ENCODE measurements at regions not wholly inside any gene's neighbourhood (a gene's known extent, or its start where the extent isn't known, plus 50 kb on each side); places are given as distances from the start of the nearest gene placed in this dataset.

DNA sequence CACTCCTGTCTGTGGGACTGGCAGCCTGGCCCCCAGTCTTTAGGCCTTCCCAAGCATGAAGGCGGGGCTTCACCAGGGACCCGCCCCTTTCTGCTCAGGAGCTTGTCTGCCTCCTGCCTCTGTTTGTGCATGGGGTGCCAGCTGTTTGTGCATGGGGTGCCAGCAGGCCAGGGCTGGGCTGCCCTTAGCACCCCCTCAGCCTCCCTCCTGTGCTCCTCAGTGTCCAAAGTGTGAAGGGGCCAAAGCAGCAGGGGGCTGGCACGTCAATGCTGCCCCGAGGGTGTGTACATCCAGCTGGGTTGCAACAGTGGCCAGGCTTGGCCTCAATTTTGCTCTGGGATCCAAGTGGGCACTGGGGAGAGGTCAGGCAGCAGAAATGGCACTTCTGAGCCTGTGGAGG is 298.0 kb upstream of the GALNT5 start:
- TF ChIP-seq, protein P1, sequence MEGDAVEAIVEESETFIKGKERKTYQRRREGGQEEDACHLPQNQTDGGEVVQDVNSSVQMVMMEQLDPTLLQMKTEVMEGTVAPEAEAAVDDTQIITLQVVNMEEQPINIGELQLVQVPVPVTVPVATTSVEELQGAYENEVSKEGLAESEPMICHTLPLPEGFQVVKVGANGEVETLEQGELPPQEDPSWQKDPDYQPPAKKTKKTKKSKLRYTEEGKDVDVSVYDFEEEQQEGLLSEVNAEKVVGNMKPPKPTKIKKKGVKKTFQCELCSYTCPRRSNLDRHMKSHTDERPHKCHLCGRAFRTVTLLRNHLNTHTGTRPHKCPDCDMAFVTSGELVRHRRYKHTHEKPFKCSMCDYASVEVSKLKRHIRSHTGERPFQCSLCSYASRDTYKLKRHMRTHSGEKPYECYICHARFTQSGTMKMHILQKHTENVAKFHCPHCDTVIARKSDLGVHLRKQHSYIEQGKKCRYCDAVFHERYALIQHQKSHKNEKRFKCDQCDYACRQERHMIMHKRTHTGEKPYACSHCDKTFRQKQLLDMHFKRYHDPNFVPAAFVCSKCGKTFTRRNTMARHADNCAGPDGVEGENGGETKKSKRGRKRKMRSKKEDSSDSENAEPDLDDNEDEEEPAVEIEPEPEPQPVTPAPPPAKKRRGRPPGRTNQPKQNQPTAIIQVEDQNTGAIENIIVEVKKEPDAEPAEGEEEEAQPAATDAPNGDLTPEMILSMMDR (IDR thresholded peaks at IDR 0.05), result no peak
- no peak for TF ChIP-seq POLR2A (IDR thresholded peaks at IDR 0.05)

All from testis (tissue), 2 donors.